ENCODE measurements at regions not wholly inside any gene's neighbourhood (a gene's known extent, or its start where the extent isn't known, plus 50 kb on each side); places are given as distances from the start of the nearest gene placed in this dataset.

GRCh38 chr10:59075576-59075975, 100.9 kb upstream of the PHYHIPL start:
- no peak overlapping the region for H3K27ac ChIP-seq
- CTCF ChIA-PET, result no interaction called here
- POLR2A ChIA-PET (ENCODE audit: low non-redundant PET), result no interaction called here
- no peak for TF ChIP-seq CTCF (conservative IDR thresholded peaks at IDR 0.05; ENCODE audit: low read depth)
- no peak for DNase-seq (ENCODE audit: low spot score)

GRCh38 chr10:59077855-59078254, 98.6 kb upstream of the PHYHIPL start:
- ChIA-PET POLR2A (ENCODE audit: low non-redundant PET) (no interaction called here), CTCF (interaction anchor here (0.6 kb wide), 1 partner anchor 1363 kb away, joined by 5 read pairs; no protein-coding TSS in a partner anchor)
- H3K27ac ChIP-seq, result no peak overlapping the region
- DNase-seq (ENCODE audit: low spot score), result no peak
- no peak for TF ChIP-seq CTCF (conservative IDR thresholded peaks at IDR 0.05; ENCODE audit: low read depth)

- DNase-seq (ENCODE audit: low spot score), result no peak
- CTCF ChIA-PET, result interaction anchor here (0.7 kb wide), 1 partner anchor 82 kb away, joined by 3 read pairs; no protein-coding TSS in a partner anchor
- POLR2A ChIA-PET (ENCODE audit: low non-redundant PET), result no interaction called here
- no peak for TF ChIP-seq CTCF (conservative IDR thresholded peaks at IDR 0.05; ENCODE audit: low read depth)
- no peak overlapping the region for H3K27ac ChIP-seq
Observed at GRCh38 chr10:59078978-59079377, 97.5 kb upstream of the PHYHIPL start.

GRCh38 chr10:59079386-59080226, 96.8 kb upstream of the PHYHIPL start:
- DNase-seq (ENCODE audit: low spot score), result peak; percentile 36
- H3K27ac ChIP-seq, result no peak overlapping the region
- no peak for TF ChIP-seq CTCF (conservative IDR thresholded peaks at IDR 0.05; ENCODE audit: low read depth)
- POLR2A ChIA-PET (ENCODE audit: low non-redundant PET), result no interaction called here
- CTCF ChIA-PET, result interaction anchor here (0.7 to 0.8 kb wide), 2 partner anchors 81 to 548 kb away, joined by 3 read pairs; no protein-coding TSS in a partner anchor

- POLR2A ChIA-PET (ENCODE audit: low non-redundant PET), result no interaction called here
- no peak overlapping the region for H3K27ac ChIP-seq
- peak; percentile 31 for DNase-seq (ENCODE audit: low spot score)
- CTCF ChIA-PET, result no interaction called here
- TF ChIP-seq CTCF (conservative IDR thresholded peaks at IDR 0.05; ENCODE audit: low read depth), result no peak
Observed at GRCh38 chr10:59082249-59082648, 94.2 kb upstream of the PHYHIPL start.

- CTCF ChIA-PET, result no interaction called here
- no peak overlapping the region for H3K27ac ChIP-seq
- no peak for TF ChIP-seq CTCF (conservative IDR thresholded peaks at IDR 0.05; ENCODE audit: low read depth)
- POLR2A ChIA-PET (ENCODE audit: low non-redundant PET), result no interaction called here
- DNase-seq (ENCODE audit: low spot score), result no peak
Observed at GRCh38 chr10:59085054-59085453, 91.4 kb upstream of the PHYHIPL start.

All from RWPE1 (cell line).